Osteoblast (primary cell): ENCODE measurements at regions not wholly inside any gene's neighbourhood (a gene's known extent, or its start where the extent isn't known, plus 50 kb on each side); places are given as distances from the start of the nearest gene placed in this dataset.

ENCODE experiments used
- DNase-seq: peaks from one replicate; pipeline ENCODE4 v3.0.0; 2011; ENCODE audit warnings: low spot score, mixed read lengths; ENCODE audit not compliant: insufficient read length; ENCODE audit errors: missing footprints
- H2AFZ ChIP-seq: 2 replicates; pipeline ENCODE4 v1.6.0; 2011; ENCODE audit warnings: mild to moderate bottlenecking, low read length
- H3K27ac ChIP-seq: 2 replicates; pipeline ENCODE4 v1.5.1; 2011; ENCODE audit warnings: mild to moderate bottlenecking, low read depth, low read length, moderate library complexity
- H3K27me3 ChIP-seq: 2 replicates; pipeline ENCODE4 v1.6.0; 2012; ENCODE audit warnings: mild to moderate bottlenecking, control low read depth, inconsistent platforms, low read length, moderate library complexity; ENCODE audit not compliant: insufficient read depth
- H3K36me3 ChIP-seq: 2 replicates; pipeline ENCODE4 v1.5.1; 2011; ENCODE audit warnings: mild to moderate bottlenecking, low read length, control low read depth, moderate library complexity; ENCODE audit not compliant: insufficient read depth
- H3K4me1 ChIP-seq: 2 replicates; pipeline ENCODE4 v1.5.1; 2011; ENCODE audit warnings: mild to moderate bottlenecking, low read length, control low read depth, moderate library complexity; ENCODE audit not compliant: insufficient read depth
- H3K4me2 ChIP-seq: 2 replicates; pipeline ENCODE4 v1.6.0; 2011; ENCODE audit warnings: mild to moderate bottlenecking, low read length; ENCODE audit not compliant: insufficient read depth
- H3K4me3 ChIP-seq: fragments of 200-600 bp; sonication (generic); 3 replicates; pipeline ENCODE4 v1.5.1; 2012; ENCODE audit warnings: mild to moderate bottlenecking, low read length, inconsistent platforms; ENCODE audit not compliant: insufficient read depth
- H3K79me2 ChIP-seq: 2 replicates; pipeline ENCODE4 v1.6.0; 2012; ENCODE audit warnings: mild to moderate bottlenecking, low read length, control low read depth, inconsistent platforms; ENCODE audit not compliant: insufficient read depth
- H3K9me3 ChIP-seq: 2 replicates; pipeline ENCODE4 v1.5.1; 2011; ENCODE audit warnings: low read depth, low read length, control low read depth
- H4K20me1 ChIP-seq: 2 replicates; pipeline ENCODE4 v1.6.0; 2012; ENCODE audit warnings: mild to moderate bottlenecking, low read length, control low read depth; ENCODE audit not compliant: insufficient read depth
- CTCF ChIP-seq: IDR thresholded peaks from 2 replicates; pipeline ENCODE4 v1.5.1; 2011; ENCODE audit warnings: mild to moderate bottlenecking, low read depth, low read length, moderate library complexity; ENCODE audit errors: extremely low read depth

GRCh38 chr14:98140862-98141530 is 1131.0 kb downstream of the BCL11B start:
- no peaks in the 10 kb centered on the region for H3K79me2 ChIP-seq
- H4K20me1 ChIP-seq: no peaks in the 10 kb centered on the region
- no peak overlapping the region for H3K27ac ChIP-seq
- no peak for TF ChIP-seq CTCF
- no peaks in the 10 kb centered on the region for H3K4me1 ChIP-seq
- H3K9me3 ChIP-seq: no peaks in the 10 kb centered on the region
- no peak overlapping the region for H3K4me2 ChIP-seq
- no peak overlapping the region for H2AFZ ChIP-seq
- no peaks in the 10 kb centered on the region for H3K36me3 ChIP-seq
- H3K4me3 ChIP-seq: no peak overlapping the region
- DNase-seq: no peak
- H3K27me3 ChIP-seq: no peaks in the 10 kb centered on the region

GRCh38 chr14:98143566-98143965 is 1128.4 kb downstream of the BCL11B start:
- H3K4me1 ChIP-seq: no peaks in the 10 kb centered on the region
- no peaks in the 10 kb centered on the region for H3K36me3 ChIP-seq
- H3K4me2 ChIP-seq: no peak overlapping the region
- no peak for DNase-seq
- H3K4me3 ChIP-seq: no peak overlapping the region
- H3K9me3 ChIP-seq: no peaks in the 10 kb centered on the region
- TF ChIP-seq CTCF: no peak
- H3K79me2 ChIP-seq: no peaks in the 10 kb centered on the region
- no peaks in the 10 kb centered on the region for H3K27me3 ChIP-seq
- no peak overlapping the region for H2AFZ ChIP-seq
- no peak overlapping the region for H3K27ac ChIP-seq
- no peaks in the 10 kb centered on the region for H4K20me1 ChIP-seq

- no peak overlapping the region for H3K4me3 ChIP-seq
- no peaks in the 10 kb centered on the region for H3K27me3 ChIP-seq
- no peak overlapping the region for H3K4me2 ChIP-seq
- H3K36me3 ChIP-seq: no peaks in the 10 kb centered on the region
- no peaks in the 10 kb centered on the region for H4K20me1 ChIP-seq
- no peaks in the 10 kb centered on the region for H3K9me3 ChIP-seq
- no peaks in the 10 kb centered on the region for H3K79me2 ChIP-seq
- no peak for DNase-seq
- no peak overlapping the region for H3K27ac ChIP-seq
- H2AFZ ChIP-seq: no peak overlapping the region
- no peaks in the 10 kb centered on the region for H3K4me1 ChIP-seq
- TF ChIP-seq CTCF: no peak
Observed at GRCh38 chr14:98144964-98145363, 1127.0 kb downstream of the BCL11B start.

- no peak for DNase-seq
- Histone ChIP-seq H3K4me1 (no peaks in the 10 kb centered on the region), H3K4me2 (no peak overlapping the region), H3K27ac (no peak overlapping the region), H3K4me3 (no peak overlapping the region), H3K79me2 (no peaks in the 10 kb centered on the region), H3K27me3 (no peaks in the 10 kb centered on the region), H2AFZ (no peak overlapping the region), H4K20me1 (no peaks in the 10 kb centered on the region), H3K36me3 (no peaks in the 10 kb centered on the region), H3K9me3 (no peaks in the 10 kb centered on the region)
- no peak for TF ChIP-seq CTCF
Observed at GRCh38 chr14:98146416-98146815, 1125.6 kb downstream of the BCL11B start.
